UCSD-AML1 (cell line): ENCODE measurements at regions not wholly inside any gene's neighbourhood (a gene's known extent, or its start where the extent isn't known, plus 50 kb on each side); places are given as distances from the start of the nearest gene placed in this dataset.

Source experiments
- DNase-seq: peaks from one replicate; lab custom pipeline; 2025; ENCODE audit not compliant: unreplicated experiment; lab: John Stamatoyannopoulos, UW

GRCh38 chr3:82054849-82055248 lies 293.4 kb upstream of the GBE1 start:
- no peak for DNase-seq

GRCh38 chr3:82053236-82053635 lies 291.8 kb upstream of the GBE1 start:
- no peak for DNase-seq

- DNase-seq, result no peak
Measured at GRCh38 chr3:82050382-82050781, 288.9 kb upstream of the GBE1 start.

- no peak for DNase-seq
Measured at GRCh38 chr3:82048711-82049110, 287.3 kb upstream of the GBE1 start.

- DNase-seq, result no peak
Measured at GRCh38 chr3:82044930-82045705, 283.7 kb upstream of the GBE1 start.

- no peak for DNase-seq
Measured at GRCh38 chr3:82038556-82038955, 277.1 kb upstream of the GBE1 start.

GRCh38 chr3:82033186-82033585 lies 271.7 kb upstream of the GBE1 start:
- no peak for DNase-seq

DNA sequence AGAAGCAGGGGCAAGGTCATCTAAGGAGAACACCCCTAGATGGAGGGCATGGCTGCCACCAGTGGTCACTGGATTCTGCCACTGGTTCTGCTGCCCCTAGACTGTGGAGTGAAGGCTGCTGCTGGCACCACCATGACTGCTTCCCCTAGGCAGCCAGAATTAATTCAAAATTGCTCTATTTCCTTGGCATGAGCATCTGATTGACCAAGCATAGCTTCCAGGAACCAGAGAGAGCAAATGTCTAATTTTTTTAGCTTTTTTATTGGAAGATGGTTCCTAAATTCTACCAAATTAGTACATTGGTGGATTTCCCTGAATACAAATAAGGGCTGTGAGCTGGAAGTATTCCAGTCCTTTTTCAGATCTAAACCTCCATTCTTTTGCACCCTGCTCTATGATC lies 270.2 kb upstream of the GBE1 start:
- no peak for DNase-seq

- peak; percentile 4 for DNase-seq
Measured at GRCh38 chr3:82030916-82031315, 269.5 kb upstream of the GBE1 start.

DNA sequence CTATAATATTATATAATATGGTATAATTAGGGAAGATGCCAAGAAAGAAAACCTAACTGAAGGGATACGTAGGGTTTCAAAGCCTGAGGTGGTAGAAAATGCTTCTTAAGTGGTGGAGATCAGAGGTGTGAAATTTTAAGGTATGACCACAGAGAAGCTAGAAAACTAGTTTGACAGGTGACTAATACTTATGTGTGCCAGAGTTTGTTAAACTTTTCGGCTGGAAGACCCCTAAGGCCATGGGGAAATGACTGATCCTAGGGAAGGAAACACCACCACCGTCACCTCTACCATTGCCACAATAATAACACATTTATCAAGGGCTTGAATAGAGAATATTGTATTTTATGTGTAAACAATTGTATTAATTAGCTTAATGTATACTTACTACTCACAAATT lies 261.4 kb upstream of the GBE1 start:
- no peak for DNase-seq

- no peak for DNase-seq
Measured at GRCh38 chr3:82020282-82020681, 258.8 kb upstream of the GBE1 start.

DNA sequence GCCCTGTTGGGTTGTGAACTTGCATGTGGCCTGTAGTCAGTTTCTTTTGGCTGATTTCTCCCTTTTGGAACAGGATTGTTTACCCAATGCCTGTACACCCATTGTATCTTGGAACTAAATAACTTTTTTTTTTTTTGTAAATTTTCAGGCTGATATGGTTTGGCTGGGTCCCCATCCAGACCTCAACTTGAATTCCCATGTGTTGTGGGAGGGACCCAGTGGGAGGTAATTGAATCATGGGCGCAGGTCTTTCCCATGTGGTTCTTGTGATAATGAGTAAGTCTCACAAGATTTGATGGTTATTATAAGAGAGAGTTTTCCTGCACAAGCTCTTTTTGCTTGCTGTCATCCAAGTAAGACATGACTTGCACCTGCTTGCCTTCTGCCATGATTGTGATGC lies 253.8 kb upstream of the GBE1 start:
- DNase-seq, result no peak

DNA sequence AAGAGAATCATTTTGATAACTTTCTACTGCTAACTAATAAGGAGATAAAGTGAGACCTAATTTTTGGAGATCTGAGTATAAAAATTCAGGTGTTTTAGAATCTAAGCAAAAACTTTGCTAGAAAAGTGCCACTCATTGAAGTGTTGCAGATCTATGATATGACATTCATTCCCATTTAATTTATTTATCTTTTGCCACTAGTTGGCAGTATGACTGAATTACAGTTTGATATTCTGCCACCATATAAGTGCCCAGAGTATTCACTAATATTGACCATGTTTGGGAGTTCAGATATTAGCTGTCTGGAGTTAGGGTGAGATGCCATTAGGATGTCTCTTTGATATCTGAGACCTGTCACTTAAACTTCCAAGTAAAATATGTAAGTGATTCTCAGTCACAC lies 251.3 kb upstream of the GBE1 start:
- DNase-seq, result no peak

GRCh38 chr3:82011336-82011735 lies 249.9 kb upstream of the GBE1 start:
- DNase-seq, result no peak

- DNase-seq, result no peak
Measured at GRCh38 chr3:82005266-82005665, 243.8 kb upstream of the GBE1 start.

GRCh38 chr3:82004266-82004665 lies 242.8 kb upstream of the GBE1 start:
- DNase-seq, result no peak

DNA sequence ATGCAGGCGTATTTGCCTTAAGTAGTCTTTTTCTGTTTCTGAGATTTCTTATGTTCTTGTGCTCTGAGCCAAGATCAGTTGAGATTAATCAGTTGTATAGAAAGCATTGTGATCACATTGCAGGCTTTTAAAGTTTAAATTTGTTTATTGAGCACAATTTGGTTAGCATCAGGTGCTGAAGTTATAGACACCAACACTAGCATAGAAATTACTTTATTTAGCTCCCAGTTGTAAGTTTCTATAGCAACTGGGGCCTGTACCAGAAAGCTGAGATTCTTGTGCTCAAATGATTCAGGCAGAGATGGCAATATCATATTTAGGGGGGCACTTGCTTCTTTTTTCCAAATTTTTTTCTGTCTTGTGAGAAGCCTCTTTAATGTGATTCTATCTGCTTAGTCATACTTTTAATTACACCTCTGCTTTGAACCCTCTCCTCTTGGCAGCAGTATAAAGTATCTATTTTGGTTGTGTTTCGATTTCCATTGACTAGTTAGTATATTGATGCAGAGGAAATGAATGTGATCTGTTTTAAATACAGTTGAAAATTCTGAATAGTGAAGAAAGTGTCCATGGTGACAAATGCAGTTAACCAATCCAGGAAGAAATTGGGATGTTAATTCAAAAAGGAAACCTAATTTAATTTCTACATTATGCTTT lies 241.7 kb upstream of the GBE1 start:
- DNase-seq, result no peak

GRCh38 chr3:82002491-82002890 lies 241.0 kb upstream of the GBE1 start:
- no peak for DNase-seq

- no peak for DNase-seq
Measured at GRCh38 chr3:82001276-82001923, 240.0 kb upstream of the GBE1 start.

DNA sequence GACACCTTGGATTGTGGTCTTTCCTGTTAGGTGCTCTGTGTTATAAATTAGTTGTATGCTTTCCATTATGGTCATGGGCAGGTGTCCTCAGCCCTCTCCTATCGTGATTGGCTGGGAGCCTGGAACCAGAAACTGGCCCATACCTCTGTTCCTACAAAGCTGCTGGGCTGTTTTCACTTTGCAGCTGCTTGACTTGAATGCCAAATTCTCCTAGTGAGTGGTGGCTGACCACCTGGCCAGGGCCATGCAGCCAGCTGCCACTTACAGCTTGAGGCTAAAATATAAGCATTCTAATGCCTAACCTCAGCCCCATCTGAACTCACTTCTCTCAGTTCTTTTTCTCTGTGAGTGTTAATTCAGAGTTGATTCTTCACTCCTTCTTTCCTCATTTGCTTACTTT lies 239.3 kb upstream of the GBE1 start:
- DNase-seq, result no peak

DNA sequence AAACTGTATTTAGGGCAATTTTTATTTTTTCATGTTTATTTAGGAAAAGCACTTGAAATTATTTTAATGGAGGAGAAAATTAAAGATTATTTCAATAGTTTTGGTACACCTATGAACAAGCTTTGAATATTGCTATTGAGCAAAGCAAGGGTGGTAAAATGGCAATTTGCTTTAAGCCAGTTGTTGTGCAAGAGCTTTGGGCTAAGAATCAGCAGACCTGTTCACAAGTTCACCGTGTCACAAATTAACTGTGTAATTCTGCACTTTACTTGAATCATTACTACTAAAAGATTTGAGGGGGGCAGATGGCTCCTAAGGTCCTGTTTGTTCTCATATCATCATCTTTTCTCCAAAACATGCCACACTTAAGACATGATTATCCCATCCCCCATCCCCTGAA lies 238.9 kb upstream of the GBE1 start:
- no peak for DNase-seq

DNA sequence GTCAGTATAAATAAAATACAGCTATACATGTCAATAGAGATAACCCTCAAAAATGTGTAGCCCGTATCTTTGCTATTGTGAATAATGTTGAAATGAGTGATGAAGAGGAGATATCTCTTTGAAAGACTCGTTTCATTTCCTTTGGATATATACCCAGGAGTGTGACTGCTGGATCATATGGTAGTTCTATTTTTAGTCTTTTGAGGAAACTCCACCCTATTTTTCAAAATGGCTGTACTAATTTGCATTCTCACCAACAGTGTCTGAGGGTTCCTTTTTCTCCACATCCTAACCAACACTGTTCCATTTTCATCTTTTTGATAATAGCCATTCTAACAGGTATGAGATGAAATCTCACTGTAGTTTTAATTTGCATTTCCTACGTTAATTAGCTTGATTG lies 237.5 kb upstream of the GBE1 start:
- no peak for DNase-seq
